Sigmoid colon (tissue), 4 donors: ENCODE measurements at regions not wholly inside any gene's neighbourhood (a gene's known extent, or its start where the extent isn't known, plus 50 kb on each side); places are given as distances from the start of the nearest gene placed in this dataset.

ENCODE experiments used
- CTCF ChIP-seq, 4 experiments: fragments of 450-650 bp in 3 of 4; fragments of 200-600 bp in 1 of 4; IDR thresholded peaks; one replicate each; pipeline ENCODE4 v1.5.1; 2016 to 2019; ENCODE audit warnings: antibody characterized with exemption in 4 of 4, mild to moderate bottlenecking in 3 of 4, moderate library complexity in 2 of 4
- POLR2A ChIP-seq, 2 donors: fragments of 450-650 bp; IDR thresholded peaks; one replicate each; pipeline ENCODE4 v1.6.1; 2016; ENCODE audit warnings: antibody characterized with exemption in 2 of 2, mild to moderate bottlenecking in 2 of 2, moderate library complexity in 2 of 2
- POLR2AphosphoS5 ChIP-seq, 4 donors: sonication (generic); formaldehyde crosslinking; IDR thresholded peaks; one replicate each; pipeline ENCODE4 v1.6.1; 2017; ENCODE audit warnings: antibody characterized with exemption in 4 of 4

DNA sequence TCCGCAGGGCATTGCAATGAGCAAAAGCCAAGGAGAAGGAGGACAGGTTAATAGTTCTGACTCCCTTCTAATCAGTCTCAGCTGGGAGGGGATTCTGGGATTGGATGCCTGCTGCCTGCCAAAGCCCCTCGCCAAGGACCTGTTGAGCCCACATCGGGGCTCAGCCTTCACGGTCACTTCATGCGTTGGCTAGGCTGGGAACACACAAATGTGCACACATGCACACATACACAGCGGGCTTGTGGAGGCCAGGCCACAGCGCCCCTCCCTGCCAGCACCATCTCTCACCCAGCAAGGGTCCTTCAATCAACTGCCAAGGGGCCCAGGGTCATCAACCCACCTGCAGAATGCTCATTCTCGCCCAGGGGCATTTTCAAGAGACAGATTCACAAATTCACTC, 113.9 kb downstream of the C5orf15 start:
- no peak for TF ChIP-seq CTCF (IDR thresholded peaks at IDR 0.05)
- TF ChIP-seq POLR2A (IDR thresholded peaks at IDR 0.05), result no peak
- no peak for TF ChIP-seq POLR2AphosphoS5 (IDR thresholded peaks at IDR 0.05)
